ENCODE measurements at regions not wholly inside any gene's neighbourhood (a gene's known extent, or its start where the extent isn't known, plus 50 kb on each side); places are given as distances from the start of the nearest gene placed in this dataset.

DNA sequence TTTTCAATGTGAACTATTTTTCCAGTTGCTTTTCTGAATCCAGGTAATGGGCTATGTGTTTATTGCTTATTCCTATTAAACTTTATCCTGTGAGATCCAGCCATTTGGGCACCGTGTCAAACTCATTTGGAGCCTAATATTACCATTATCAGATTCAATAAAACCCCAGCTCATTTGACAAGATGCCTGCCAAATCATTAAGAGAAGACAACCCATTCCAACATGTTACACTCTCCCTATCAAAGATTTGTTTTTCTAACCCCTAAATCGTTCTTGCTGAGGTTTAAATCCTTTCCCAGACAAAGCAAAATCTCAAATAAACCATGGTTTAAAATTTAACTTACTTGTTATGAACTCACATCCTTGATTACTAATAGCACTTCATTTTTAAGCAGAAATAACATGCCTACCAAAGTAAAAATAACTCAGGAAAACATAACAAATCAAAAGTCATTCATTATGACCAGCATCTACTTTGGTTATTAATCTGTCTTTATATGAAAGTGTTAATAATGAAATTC, 130.0 kb upstream of the TCF21 start:
- ATAC-seq, result no peak
- Mint-ChIP-seq H3K36me3 (no peaks in the 10 kb centered on the region), H3K9me3 (no peaks in the 10 kb centered on the region), H3K4me1 (peaks cover under 1% of the 10 kb centered on the region), H3K4me3 (no peak overlapping the region), H3K27me3 (ENCODE audit: low read depth) (no peaks in the 10 kb centered on the region), H3K27ac (no peak overlapping the region)
- ChIA-PET CTCF (no interaction called here), POLR2A (interaction anchor here (0.6 kb wide), 1 partner anchor 88 kb away, joined by 3 read pairs; no protein-coding TSS in a partner anchor)
- TF ChIP-seq ZNF317 (CRISPR knock-in tag; IDR thresholded peaks at IDR 0.05; ENCODE audit: borderline replicate concordance, low read depth) (no peak), NR3C1 (CRISPR knock-in tag; conservative IDR thresholded peaks at IDR 0.05; ENCODE audit: low read depth) (no peak), NR1H2 (CRISPR knock-in tag; IDR thresholded peaks at IDR 0.05) (no peak), SP1 (CRISPR knock-in tag; conservative IDR thresholded peaks at IDR 0.05) (no peak), ZBTB21 (CRISPR knock-in tag; IDR thresholded peaks at IDR 0.05; ENCODE audit: borderline replicate concordance) (no peak), ETV6 (CRISPR knock-in tag; IDR thresholded peaks at IDR 0.05) (no peak), CREM (CRISPR knock-in tag; IDR thresholded peaks at IDR 0.05) (no peak), ZNF138 (CRISPR knock-in tag; conservative IDR thresholded peaks at IDR 0.05) (no peak), RORB (CRISPR knock-in tag; IDR thresholded peaks at IDR 0.05) (no peak), FOXP1 (CRISPR knock-in tag; IDR thresholded peaks at IDR 0.05; ENCODE audit: borderline replicate concordance) (no peak), EMX1 (CRISPR knock-in tag; IDR thresholded peaks at IDR 0.05) (no peak), ZNF219 (CRISPR knock-in tag; IDR thresholded peaks at IDR 0.05; ENCODE audit: borderline replicate concordance) (no peak), JUN (CRISPR knock-in tag; IDR thresholded peaks at IDR 0.05) (no peak), ZNF396 (CRISPR knock-in tag; IDR thresholded peaks at IDR 0.05; ENCODE audit: borderline replicate concordance) (no peak)
- TF ChIP-seq, protein P1, sequence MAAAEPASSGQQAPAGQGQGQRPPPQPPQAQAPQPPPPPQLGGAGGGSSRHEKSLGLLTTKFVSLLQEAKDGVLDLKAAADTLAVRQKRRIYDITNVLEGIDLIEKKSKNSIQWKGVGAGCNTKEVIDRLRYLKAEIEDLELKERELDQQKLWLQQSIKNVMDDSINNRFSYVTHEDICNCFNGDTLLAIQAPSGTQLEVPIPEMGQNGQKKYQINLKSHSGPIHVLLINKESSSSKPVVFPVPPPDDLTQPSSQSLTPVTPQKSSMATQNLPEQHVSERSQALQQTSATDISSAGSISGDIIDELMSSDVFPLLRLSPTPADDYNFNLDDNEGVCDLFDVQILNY (CRISPR knock-in tag; IDR thresholded peaks at IDR 0.05), result no peak
- TF ChIP-seq, protein P2, sequence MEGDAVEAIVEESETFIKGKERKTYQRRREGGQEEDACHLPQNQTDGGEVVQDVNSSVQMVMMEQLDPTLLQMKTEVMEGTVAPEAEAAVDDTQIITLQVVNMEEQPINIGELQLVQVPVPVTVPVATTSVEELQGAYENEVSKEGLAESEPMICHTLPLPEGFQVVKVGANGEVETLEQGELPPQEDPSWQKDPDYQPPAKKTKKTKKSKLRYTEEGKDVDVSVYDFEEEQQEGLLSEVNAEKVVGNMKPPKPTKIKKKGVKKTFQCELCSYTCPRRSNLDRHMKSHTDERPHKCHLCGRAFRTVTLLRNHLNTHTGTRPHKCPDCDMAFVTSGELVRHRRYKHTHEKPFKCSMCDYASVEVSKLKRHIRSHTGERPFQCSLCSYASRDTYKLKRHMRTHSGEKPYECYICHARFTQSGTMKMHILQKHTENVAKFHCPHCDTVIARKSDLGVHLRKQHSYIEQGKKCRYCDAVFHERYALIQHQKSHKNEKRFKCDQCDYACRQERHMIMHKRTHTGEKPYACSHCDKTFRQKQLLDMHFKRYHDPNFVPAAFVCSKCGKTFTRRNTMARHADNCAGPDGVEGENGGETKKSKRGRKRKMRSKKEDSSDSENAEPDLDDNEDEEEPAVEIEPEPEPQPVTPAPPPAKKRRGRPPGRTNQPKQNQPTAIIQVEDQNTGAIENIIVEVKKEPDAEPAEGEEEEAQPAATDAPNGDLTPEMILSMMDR (IDR thresholded peaks at IDR 0.05), result no peak
- TF ChIP-seq, protein P3, sequence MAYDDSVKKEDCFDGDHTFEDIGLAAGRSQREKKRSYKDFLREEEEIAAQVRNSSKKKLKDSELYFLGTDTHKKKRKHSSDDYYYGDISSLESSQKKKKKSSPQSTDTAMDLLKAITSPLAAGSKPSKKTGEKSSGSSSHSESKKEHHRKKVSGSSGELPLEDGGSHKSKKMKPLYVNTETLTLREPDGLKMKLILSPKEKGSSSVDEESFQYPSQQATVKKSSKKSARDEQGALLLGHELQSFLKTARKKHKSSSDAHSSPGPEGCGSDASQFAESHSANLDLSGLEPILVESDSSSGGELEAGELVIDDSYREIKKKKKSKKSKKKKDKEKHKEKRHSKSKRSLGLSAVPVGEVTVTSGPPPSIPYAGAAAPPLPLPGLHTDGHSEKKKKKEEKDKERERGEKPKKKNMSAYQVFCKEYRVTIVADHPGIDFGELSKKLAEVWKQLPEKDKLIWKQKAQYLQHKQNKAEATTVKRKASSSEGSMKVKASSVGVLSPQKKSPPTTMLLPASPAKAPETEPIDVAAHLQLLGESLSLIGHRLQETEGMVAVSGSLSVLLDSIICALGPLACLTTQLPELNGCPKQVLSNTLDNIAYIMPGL (CRISPR knock-in tag; IDR thresholded peaks at IDR 0.05), result no peak
- TF ChIP-seq, protein P4, sequence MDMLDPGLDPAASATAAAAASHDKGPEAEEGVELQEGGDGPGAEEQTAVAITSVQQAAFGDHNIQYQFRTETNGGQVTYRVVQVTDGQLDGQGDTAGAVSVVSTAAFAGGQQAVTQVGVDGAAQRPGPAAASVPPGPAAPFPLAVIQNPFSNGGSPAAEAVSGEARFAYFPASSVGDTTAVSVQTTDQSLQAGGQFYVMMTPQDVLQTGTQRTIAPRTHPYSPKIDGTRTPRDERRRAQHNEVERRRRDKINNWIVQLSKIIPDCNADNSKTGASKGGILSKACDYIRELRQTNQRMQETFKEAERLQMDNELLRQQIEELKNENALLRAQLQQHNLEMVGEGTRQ (CRISPR knock-in tag; IDR thresholded peaks at IDR 0.05), result no peak
- TF ChIP-seq, protein P5, sequence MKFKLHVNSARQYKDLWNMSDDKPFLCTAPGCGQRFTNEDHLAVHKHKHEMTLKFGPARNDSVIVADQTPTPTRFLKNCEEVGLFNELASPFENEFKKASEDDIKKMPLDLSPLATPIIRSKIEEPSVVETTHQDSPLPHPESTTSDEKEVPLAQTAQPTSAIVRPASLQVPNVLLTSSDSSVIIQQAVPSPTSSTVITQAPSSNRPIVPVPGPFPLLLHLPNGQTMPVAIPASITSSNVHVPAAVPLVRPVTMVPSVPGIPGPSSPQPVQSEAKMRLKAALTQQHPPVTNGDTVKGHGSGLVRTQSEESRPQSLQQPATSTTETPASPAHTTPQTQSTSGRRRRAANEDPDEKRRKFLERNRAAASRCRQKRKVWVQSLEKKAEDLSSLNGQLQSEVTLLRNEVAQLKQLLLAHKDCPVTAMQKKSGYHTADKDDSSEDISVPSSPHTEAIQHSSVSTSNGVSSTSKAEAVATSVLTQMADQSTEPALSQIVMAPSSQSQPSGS (CRISPR knock-in tag; IDR thresholded peaks at IDR 0.05; ENCODE audit: borderline replicate concordance, low read depth), result no peak
- no peak for DNase-seq (ENCODE audit: low spot score)

DNA sequence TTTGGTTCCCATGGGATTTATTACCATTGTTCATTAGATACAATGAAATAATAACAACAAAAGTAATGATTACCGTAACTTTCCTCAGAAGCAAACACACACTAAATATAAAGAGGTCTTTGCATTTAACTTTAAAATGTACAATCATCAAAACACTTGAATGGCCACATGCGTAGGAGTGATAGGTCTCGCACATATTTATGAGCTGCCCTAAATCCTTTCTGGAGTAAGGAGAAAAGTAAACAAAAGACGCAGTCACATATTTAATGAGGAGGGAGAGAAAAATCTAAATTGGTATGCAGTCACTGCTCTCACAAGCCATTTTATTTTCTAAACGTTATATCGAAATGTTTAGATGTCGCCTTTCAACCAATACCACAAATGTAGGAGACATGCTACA, 129.4 kb upstream of the TCF21 start:
- H3K27me3 Mint-ChIP-seq (ENCODE audit: low read depth), result no peaks in the 10 kb centered on the region
- CTCF ChIA-PET, result no interaction called here
- no peak overlapping the region for H3K4me3 Mint-ChIP-seq
- peaks cover 6% of the 10 kb centered on the region for H3K4me1 Mint-ChIP-seq
- DNase-seq (ENCODE audit: low spot score), result no peak
- TF ChIP-seq ELF4 (CRISPR knock-in tag; IDR thresholded peaks at IDR 0.05; ENCODE audit: low read depth) (no peak), ZBTB21 (CRISPR knock-in tag; IDR thresholded peaks at IDR 0.05; ENCODE audit: borderline replicate concordance) (no peak)
- no peaks in the 10 kb centered on the region for H3K36me3 Mint-ChIP-seq
- H3K9me3 Mint-ChIP-seq, result no peaks in the 10 kb centered on the region
- ATAC-seq, result no peak
- POLR2A ChIA-PET, result no interaction called here
- no peak overlapping the region for H3K27ac Mint-ChIP-seq
